ENCODE measurements at regions not wholly inside any gene's neighbourhood (a gene's known extent, or its start where the extent isn't known, plus 50 kb on each side); places are given as distances from the start of the nearest gene placed in this dataset.

GRCh38 chr1:233527818-233528217 is 86.1 kb upstream of the KCNK1 start:
- no peak overlapping the region for H3K4me3 ChIP-seq (ENCODE audit: low read length)
- DNase-seq (ENCODE audit: low read depth) = no peak
- no peak for TF ChIP-seq CTCF (IDR thresholded peaks at IDR 0.05; ENCODE audit: insufficient read depth, low read depth, low read length, missing control alignments)

- H3K4me3 ChIP-seq (ENCODE audit: low read length) = no peak overlapping the region
- no peak for TF ChIP-seq CTCF (IDR thresholded peaks at IDR 0.05; ENCODE audit: insufficient read depth, low read depth, low read length, missing control alignments)
- DNase-seq (ENCODE audit: low read depth) = peak; percentile 91
Measured at GRCh38 chr1:233530665-233531386, 83.1 kb upstream of the KCNK1 start.

- TF ChIP-seq CTCF (IDR thresholded peaks at IDR 0.05; ENCODE audit: insufficient read depth, low read depth, low read length, missing control alignments) = no peak
- no peak overlapping the region for H3K4me3 ChIP-seq (ENCODE audit: low read length)
- no peak for DNase-seq (ENCODE audit: low read depth)
Measured at GRCh38 chr1:233540816-233541215, 73.1 kb upstream of the KCNK1 start.

GRCh38 chr1:233543338-233544255 is 70.3 kb upstream of the KCNK1 start:
- no peak for TF ChIP-seq CTCF (IDR thresholded peaks at IDR 0.05; ENCODE audit: insufficient read depth, low read depth, low read length, missing control alignments)
- no peak overlapping the region for H3K4me3 ChIP-seq (ENCODE audit: low read length)
- peak; percentile 100 for DNase-seq (ENCODE audit: low read depth)

- TF ChIP-seq CTCF (IDR thresholded peaks at IDR 0.05; ENCODE audit: insufficient read depth, low read depth, low read length, missing control alignments) = no peak
- no peak for DNase-seq (ENCODE audit: low read depth)
- no peak overlapping the region for H3K4me3 ChIP-seq (ENCODE audit: low read length)
Measured at GRCh38 chr1:233544304-233544703, 69.6 kb upstream of the KCNK1 start.

GRCh38 chr1:233547726-233548125 is 66.2 kb upstream of the KCNK1 start:
- no peak for DNase-seq (ENCODE audit: low read depth)
- no peak overlapping the region for H3K4me3 ChIP-seq (ENCODE audit: low read length)
- TF ChIP-seq CTCF (IDR thresholded peaks at IDR 0.05; ENCODE audit: insufficient read depth, low read depth, low read length, missing control alignments) = no peak
